HepG2 (cell line): ENCODE measurements at regions not wholly inside any gene's neighbourhood (a gene's known extent, or its start where the extent isn't known, plus 50 kb on each side); places are given as distances from the start of the nearest gene placed in this dataset.

ENCODE experiments used
- ATAC-seq: fragments of 200-7000 bp; cut with Tn5 transposase; 3 replicates; pipeline ENCODE4 v1.9.1; 2020; ENCODE audit warnings: mild to moderate bottlenecking, moderate library complexity
- BruUV-seq: library from RNA; stranded (reverse); fragments of 400-500 nt; replicated peaks from 2 replicates; lab custom pipeline; 2021; lab: Mats Ljungman, UMichigan
- CTCF ChIA-PET: fragments of 300-600 bp; formaldehyde crosslinking; extraction: SDS; loops from one replicate; lab custom pipeline; 2021; ENCODE audit warnings: low total read pairs, inconsistent platforms, low intra/inter-chr PET ratio; lab: Yijun Ruan, JAX
- POLR2A ChIA-PET: fragments of 350-600 bp; sonication (Branson Sonifier 250); formaldehyde crosslinking; loops from one replicate; lab custom pipeline; 2020; ENCODE audit warnings: antibody characterized with exemption, inconsistent platforms; lab: Yijun Ruan, JAX
- DNase-seq: peaks from one replicate; pipeline ENCODE4 v3.0.0-alpha.2; 2015; ENCODE audit warnings: low spot score
- FAIRE-seq: peaks from 3 replicates; lab custom pipeline; 2011; peaks lifted over from hg19 to GRCh38; lab: Jason Lieb, UNC
- H2AFZ ChIP-seq: one replicate; pipeline ENCODE4 v1.6.1; 2011; ENCODE audit warnings: low read length, inconsistent platforms
- H3K27ac ChIP-seq: fragments of 300-600 bp; 3 replicates; pipeline ENCODE4 v1.8.0; 2011; ENCODE audit warnings: mixed run types, mild to moderate bottlenecking, mixed read lengths, low read length, inconsistent platforms; ENCODE audit not compliant: insufficient read depth; ENCODE audit errors: extremely low read length
- H3K27me3 ChIP-seq, 2 experiments: fragments of 200-600 bp in 1 of 2; 2 replicates in 1 of 2; 3 replicates in 1 of 2; pipeline versions ENCODE4 v1.6.0 to v1.8.0; 2011; ENCODE audit warnings: low read length in 2 of 2, mild to moderate bottlenecking in 2 of 2, moderate library complexity in 2 of 2, inconsistent platforms in 1 of 2; ENCODE audit not compliant: insufficient read depth in 2 of 2, control insufficient read depth in 1 of 2
- H3K36me3 ChIP-seq, 2 experiments: fragments of 200-600 bp in 1 of 2; replicated peaks in 1 of 2; 2 replicates in 1 of 2; 3 replicates in 1 of 2; pipeline versions ENCODE4 v1.5.1 to v1.8.0; 2011; ENCODE audit warnings: low read length in 2 of 2, inconsistent platforms in 1 of 2; ENCODE audit not compliant: insufficient read depth in 2 of 2, control insufficient read depth in 1 of 2
- H3K4me1 ChIP-seq: 2 replicates; pipeline ENCODE4 v1.5.1; 2012; ENCODE audit warnings: low read length, inconsistent platforms; ENCODE audit not compliant: insufficient read depth
- H3K4me2 ChIP-seq: 2 replicates; pipeline ENCODE4 v1.6.0; 2011; ENCODE audit warnings: low read depth, low read length, inconsistent platforms
- H3K4me3 ChIP-seq, 3 experiments: fragments of 200-600 bp in 1 of 3; sonication (generic), shearing (Covaris generic) in 1 of 3; replicated peaks in 1 of 3; 2 replicates each; pipeline ENCODE4 v1.5.1; 2011 to 2016; ENCODE audit warnings: low read length in 3 of 3, inconsistent platforms in 2 of 3, low read depth in 2 of 3, mild to moderate bottlenecking in 2 of 3, control low read depth in 1 of 3, mixed read lengths in 1 of 3; ENCODE audit not compliant: insufficient read depth in 1 of 3
- H3K79me2 ChIP-seq: one replicate; pipeline ENCODE4 v1.6.1; 2011; ENCODE audit warnings: low read length, inconsistent platforms; ENCODE audit not compliant: insufficient read depth
- H3K9ac ChIP-seq: 2 replicates; pipeline ENCODE4 v1.6.0; 2011; ENCODE audit warnings: mild to moderate bottlenecking, low read depth, low read length, inconsistent platforms; ENCODE audit not compliant: insufficient read depth
- H3K9me3 ChIP-seq: 2 replicates; pipeline ENCODE4 v1.5.1; 2012; ENCODE audit warnings: mild to moderate bottlenecking, low read length
- H4K20me1 ChIP-seq: 2 replicates; pipeline ENCODE4 v1.6.0; 2011; ENCODE audit warnings: inconsistent platforms, mild to moderate bottlenecking, low read length, moderate library complexity; ENCODE audit not compliant: insufficient read depth
- MAFF ChIP-seq: IDR thresholded peaks from 2 replicates; pipeline ENCODE4 v1.6.1; 2011; ENCODE audit warnings: low read depth, low read length, improper control_type of control experiment
- MAFK ChIP-seq, 2 experiments: IDR thresholded peaks in 1 of 2; conservative IDR thresholded peaks in 1 of 2; 2 replicates each; pipeline ENCODE4 v1.6.1; 2011; ENCODE audit warnings: improper control_type of control experiment in 2 of 2, low read length in 2 of 2
- ZSCAN20 ChIP-seq: sonication (generic); formaldehyde crosslinking; IDR thresholded peaks from 2 replicates; pipeline ENCODE4 v1.4.0; 2020; ENCODE audit warnings: missing genetic modification reagents, mild to moderate bottlenecking, borderline replicate concordance
- WGBS: methylation state at CpG from one replicate; pipeline ENCODE4 v1.1.6; 2017; ENCODE audit warnings: low lambda C conversion rate; 5-methylcytosine and 5-hydroxymethylcytosine counted together
- in situ Hi-C: cut with HindIII; loops from 2 replicates; pipeline ENCODE4 v1.10.0; 2017; ENCODE audit warnings: low pct_unique_long_range_greater_than_20kb; ENCODE audit not compliant: extremely low pct_ligation_motif_present
- intact Hi-C: fragments of 100-400 bp; cut with micrococcal nuclease; formaldehyde crosslinking; loops from one replicate; pipeline ENCODE4 v1.10.0; 2022; ENCODE audit not compliant: unreplicated experiment
- TF ChIP-seq, protein P1 (sequence below): fragments of 450-650 bp; IDR thresholded peaks from 2 replicates; pipeline ENCODE4 v1.6.1; 2017
- TF ChIP-seq, protein P2 (sequence below): sonication (generic); formaldehyde crosslinking; IDR thresholded peaks from 2 replicates; pipeline ENCODE4 v1.8.0; 2022; ENCODE audit warnings: missing genetic modification reagents, mild to moderate bottlenecking, borderline replicate concordance

DNA sequence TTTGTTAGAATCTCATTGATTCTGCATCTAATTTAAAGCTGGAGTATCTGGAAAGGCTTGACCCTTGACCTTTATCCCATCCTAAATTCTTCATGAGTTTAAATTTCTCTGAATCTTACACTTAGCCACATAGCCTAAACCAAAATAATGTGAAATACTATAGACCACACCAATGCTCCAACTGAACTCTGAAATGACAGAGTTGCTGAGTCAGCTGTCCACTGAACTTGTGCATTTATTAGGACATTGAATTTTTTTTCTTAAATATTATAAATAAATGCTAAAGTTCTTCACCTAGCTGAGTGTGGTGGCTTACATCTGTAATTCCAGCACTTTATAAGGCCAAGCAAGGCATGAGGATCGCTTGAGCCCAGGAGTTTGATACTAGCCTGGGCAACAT lies 390.9 kb upstream of the PFKP start:
- H3K27ac ChIP-seq: no peak overlapping the region
- no peak for FAIRE-seq
- H3K9ac ChIP-seq: no peak overlapping the region
- no peaks in the 10 kb centered on the region for H4K20me1 ChIP-seq
- H3K4me1 ChIP-seq: no peaks in the 10 kb centered on the region
- no peak overlapping the region for H2AFZ ChIP-seq
- CTCF ChIA-PET: no interaction called here
- no peak overlapping the region for H3K4me2 ChIP-seq
- H3K9me3 ChIP-seq: no peaks in the 10 kb centered on the region
- no peak for ATAC-seq
- no peak overlapping the region for H3K4me3 ChIP-seq
- TF ChIP-seq, protein P1, sequence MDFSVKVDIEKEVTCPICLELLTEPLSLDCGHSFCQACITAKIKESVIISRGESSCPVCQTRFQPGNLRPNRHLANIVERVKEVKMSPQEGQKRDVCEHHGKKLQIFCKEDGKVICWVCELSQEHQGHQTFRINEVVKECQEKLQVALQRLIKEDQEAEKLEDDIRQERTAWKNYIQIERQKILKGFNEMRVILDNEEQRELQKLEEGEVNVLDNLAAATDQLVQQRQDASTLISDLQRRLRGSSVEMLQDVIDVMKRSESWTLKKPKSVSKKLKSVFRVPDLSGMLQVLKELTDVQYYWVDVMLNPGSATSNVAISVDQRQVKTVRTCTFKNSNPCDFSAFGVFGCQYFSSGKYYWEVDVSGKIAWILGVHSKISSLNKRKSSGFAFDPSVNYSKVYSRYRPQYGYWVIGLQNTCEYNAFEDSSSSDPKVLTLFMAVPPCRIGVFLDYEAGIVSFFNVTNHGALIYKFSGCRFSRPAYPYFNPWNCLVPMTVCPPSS: no peak
- TF ChIP-seq MAFK (conservative IDR thresholded peaks at IDR 0.05 in 1 of 2, IDR thresholded peaks at IDR 0.05 in 1 of 2; ENCODE audit: low read length in 2 of 2): peak; percentile 70 to 92
- TF ChIP-seq MAFF: peak; percentile 81
- TF ChIP-seq ZSCAN20: no peak
- TF ChIP-seq, all 625 proteins: peak for 2
- no peaks in the 10 kb centered on the region for H3K36me3 ChIP-seq
- no TSS peak for BruUV-seq
- in situ Hi-C loops (no loop called here), intact Hi-C loops (no loop called here)
- H3K79me2 ChIP-seq: no peaks in the 10 kb centered on the region
- DNase-seq: no peak
- WGBS: 0% methylated on average over 1 of the region's 1 CpG
- H3K27me3 ChIP-seq: peaks cover 0 to 6% of the 10 kb centered on the region in 2 experiments; a peak in 1 of 5 replicates
- POLR2A ChIA-PET: no interaction called here

GRCh38 chr10:2674451-2674850 lies 392.9 kb upstream of the PFKP start:
- H3K4me1 ChIP-seq: no peaks in the 10 kb centered on the region
- FAIRE-seq (no peak), ATAC-seq (no peak), DNase-seq (no peak)
- TF ChIP-seq MAFF (peak; percentile 71), MAFK (conservative IDR thresholded peaks at IDR 0.05 in 1 of 2, IDR thresholded peaks at IDR 0.05 in 1 of 2; ENCODE audit: low read length in 2 of 2) (peak; percentile 50 to 83; a peak in 3 of 4 replicates)
- TF ChIP-seq, protein P2, sequence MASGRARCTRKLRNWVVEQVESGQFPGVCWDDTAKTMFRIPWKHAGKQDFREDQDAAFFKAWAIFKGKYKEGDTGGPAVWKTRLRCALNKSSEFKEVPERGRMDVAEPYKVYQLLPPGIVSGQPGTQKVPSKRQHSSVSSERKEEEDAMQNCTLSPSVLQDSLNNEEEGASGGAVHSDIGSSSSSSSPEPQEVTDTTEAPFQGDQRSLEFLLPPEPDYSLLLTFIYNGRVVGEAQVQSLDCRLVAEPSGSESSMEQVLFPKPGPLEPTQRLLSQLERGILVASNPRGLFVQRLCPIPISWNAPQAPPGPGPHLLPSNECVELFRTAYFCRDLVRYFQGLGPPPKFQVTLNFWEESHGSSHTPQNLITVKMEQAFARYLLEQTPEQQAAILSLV (CRISPR knock-in tag): no peak
- H3K27ac ChIP-seq: no peak overlapping the region
- no peak overlapping the region for H3K4me2 ChIP-seq
- H3K4me3 ChIP-seq: no peak overlapping the region
- no peaks in the 10 kb centered on the region for H3K36me3 ChIP-seq
- BruUV-seq: no TSS peak
- no peak overlapping the region for H3K9ac ChIP-seq
- ChIA-PET CTCF (no interaction called here), POLR2A (no interaction called here)
- no peaks in the 10 kb centered on the region for H3K79me2 ChIP-seq
- no peaks in the 10 kb centered on the region for H3K27me3 ChIP-seq
- H4K20me1 ChIP-seq: no peaks in the 10 kb centered on the region
- in situ Hi-C loops: no loop called here
- intact Hi-C loops: no loop called here
- no peaks in the 10 kb centered on the region for H3K9me3 ChIP-seq
- no peak overlapping the region for H2AFZ ChIP-seq
